Breast epithelium (tissue), 4 donors: ENCODE measurements at regions not wholly inside any gene's neighbourhood (a gene's known extent, or its start where the extent isn't known, plus 50 kb on each side); places are given as distances from the start of the nearest gene placed in this dataset.
"Not testable (repeated sequence)": the region's sequence is repeated elsewhere in the genome, so short reads cannot be mapped to it uniquely, and the experiment has no call there.

ENCODE experiments used
- DNase-seq, 2 donors: peaks; one replicate each; pipeline ENCODE4 v3.0.0-alpha.2; 2019; ENCODE audit warnings: low spot score in 2 of 2
- H3K27ac ChIP-seq, 2 donors: fragments of 200-600 bp; sonication (generic) in 1 of 2; one replicate each; pipeline ENCODE4 v1.5.1; 2016 to 2019; ENCODE audit warnings: mild to moderate bottlenecking in 1 of 2
- H3K27me3 ChIP-seq, 2 donors: fragments of 200-600 bp; sonication (generic) in 1 of 2; one replicate each; pipeline versions ENCODE4 v1.5.1 to v1.6.0; 2017 to 2019; ENCODE audit warnings: control low read depth in 1 of 2, mild to moderate bottlenecking in 1 of 2
- H3K36me3 ChIP-seq: fragments of 200-600 bp; one replicate; pipeline ENCODE4 v1.5.1; 2019
- H3K4me1 ChIP-seq, 2 donors: fragments of 200-600 bp; sonication (generic); one replicate each; pipeline ENCODE4 v1.5.1; 2016 to 2019; ENCODE audit warnings: control low read depth in 1 of 2
- H3K4me3 ChIP-seq, 3 donors: fragments of 200-600 bp; sonication (generic); 1 replicate in 2 of 3; 2 replicates in 1 of 3; pipeline ENCODE4 v1.5.1; 2016 to 2019; ENCODE audit warnings: mild to moderate bottlenecking in 3 of 3, moderate library complexity in 2 of 3
- H3K9me3 ChIP-seq, 2 donors: fragments of 200-600 bp; sonication (generic) in 1 of 2; one replicate each; pipeline ENCODE4 v1.5.1; 2016 to 2019; ENCODE audit warnings: control low read depth in 1 of 2
- POLR2A ChIP-seq: fragments of 450-650 bp; IDR thresholded peaks from one replicate; pipeline ENCODE4 v1.6.1; 2016; ENCODE audit warnings: antibody characterized with exemption, mild to moderate bottlenecking, moderate library complexity
- POLR2AphosphoS5 ChIP-seq, 3 donors: sonication (generic); formaldehyde crosslinking; IDR thresholded peaks; one replicate each; pipeline ENCODE4 v1.6.1; 2017; ENCODE audit warnings: antibody characterized with exemption in 3 of 3
- intact Hi-C: fragments of 100-400 bp; cut with DNase I; formaldehyde crosslinking; loops from one replicate; pipeline ENCODE4 v1.15.1; 2023; ENCODE audit warnings: low total_unique reads
- TF ChIP-seq, protein P1 (sequence below), 3 donors: fragments of 450-650 bp; IDR thresholded peaks; one replicate each; pipeline ENCODE4 v1.5.1; 2016 to 2017; ENCODE audit warnings: antibody characterized with exemption in 3 of 3, mild to moderate bottlenecking in 3 of 3, moderate library complexity in 3 of 3

GRCh38 chr6:131486608-131487007, 86.4 kb upstream of the ARG1 start:
- no peaks in the 10 kb centered on the region for H3K4me1 ChIP-seq
- no peak overlapping the region for H3K4me3 ChIP-seq
- no peaks in the 10 kb centered on the region for H3K27me3 ChIP-seq
- TF ChIP-seq, protein P1, sequence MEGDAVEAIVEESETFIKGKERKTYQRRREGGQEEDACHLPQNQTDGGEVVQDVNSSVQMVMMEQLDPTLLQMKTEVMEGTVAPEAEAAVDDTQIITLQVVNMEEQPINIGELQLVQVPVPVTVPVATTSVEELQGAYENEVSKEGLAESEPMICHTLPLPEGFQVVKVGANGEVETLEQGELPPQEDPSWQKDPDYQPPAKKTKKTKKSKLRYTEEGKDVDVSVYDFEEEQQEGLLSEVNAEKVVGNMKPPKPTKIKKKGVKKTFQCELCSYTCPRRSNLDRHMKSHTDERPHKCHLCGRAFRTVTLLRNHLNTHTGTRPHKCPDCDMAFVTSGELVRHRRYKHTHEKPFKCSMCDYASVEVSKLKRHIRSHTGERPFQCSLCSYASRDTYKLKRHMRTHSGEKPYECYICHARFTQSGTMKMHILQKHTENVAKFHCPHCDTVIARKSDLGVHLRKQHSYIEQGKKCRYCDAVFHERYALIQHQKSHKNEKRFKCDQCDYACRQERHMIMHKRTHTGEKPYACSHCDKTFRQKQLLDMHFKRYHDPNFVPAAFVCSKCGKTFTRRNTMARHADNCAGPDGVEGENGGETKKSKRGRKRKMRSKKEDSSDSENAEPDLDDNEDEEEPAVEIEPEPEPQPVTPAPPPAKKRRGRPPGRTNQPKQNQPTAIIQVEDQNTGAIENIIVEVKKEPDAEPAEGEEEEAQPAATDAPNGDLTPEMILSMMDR (IDR thresholded peaks at IDR 0.05): no peak
- TF ChIP-seq POLR2A (no peak), POLR2AphosphoS5 (IDR thresholded peaks at IDR 0.05) (no peak)
- no peaks in the 10 kb centered on the region for H3K36me3 ChIP-seq
- no peaks in the 10 kb centered on the region for H3K9me3 ChIP-seq
- no peak for DNase-seq
- no peak overlapping the region for H3K27ac ChIP-seq
- intact Hi-C loops: no loop called here

DNA sequence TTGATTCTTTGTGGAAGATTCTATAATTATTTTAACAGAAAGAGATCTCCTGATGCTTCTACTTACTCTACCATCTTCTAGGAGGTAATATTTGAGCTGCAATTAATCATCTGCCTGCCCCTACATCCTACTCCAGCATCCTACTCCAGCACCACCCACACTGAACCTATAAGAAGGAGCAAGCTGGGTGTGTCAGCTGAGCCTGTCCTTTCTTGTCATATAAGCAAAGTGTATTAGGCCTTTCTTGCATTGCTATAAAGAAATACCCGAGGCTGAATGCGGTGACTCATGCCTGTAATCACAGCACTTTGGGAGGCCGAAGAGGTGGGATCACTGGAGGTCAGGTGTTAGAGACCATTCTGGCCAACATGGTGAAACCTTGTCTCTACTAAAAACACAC, 84.2 kb upstream of the ARG1 start:
- Histone ChIP-seq H3K27ac (no peak overlapping the region), H3K27me3 (no peaks in the 10 kb centered on the region), H3K36me3 (no peaks in the 10 kb centered on the region), H3K4me1 (no peaks in the 10 kb centered on the region), H3K4me3 (no peak overlapping the region), H3K9me3 (no peaks in the 10 kb centered on the region)
- TF ChIP-seq, protein P1 (IDR thresholded peaks at IDR 0.05): no peak
- TF ChIP-seq POLR2A: no peak
- no peak for TF ChIP-seq POLR2AphosphoS5 (IDR thresholded peaks at IDR 0.05)
- no peak for DNase-seq
- intact Hi-C loops: no loop called here

DNA sequence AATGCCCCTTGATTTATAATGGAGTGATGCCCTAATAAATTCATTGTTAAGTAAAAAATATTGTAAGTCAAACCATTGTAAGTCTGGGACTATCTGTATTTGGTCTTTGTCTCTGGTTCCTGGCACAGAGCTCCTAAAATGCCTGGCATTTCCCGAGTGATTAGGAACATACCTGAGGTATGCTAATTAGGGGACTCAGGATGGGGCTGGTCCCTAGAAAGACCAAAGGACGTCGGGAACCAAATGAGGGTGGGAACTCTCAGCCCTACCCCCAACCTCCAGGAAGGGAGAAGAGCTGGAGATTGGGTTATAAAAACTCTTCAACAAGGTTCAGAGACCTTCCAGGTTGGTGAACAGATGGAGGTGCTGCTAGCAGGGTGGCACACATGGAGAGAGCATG, 82.6 kb upstream of the ARG1 start:
- no peak overlapping the region for H3K27ac ChIP-seq
- H3K27me3 ChIP-seq: no peaks in the 10 kb centered on the region
- H3K4me1 ChIP-seq: no peaks in the 10 kb centered on the region
- no peaks in the 10 kb centered on the region for H3K36me3 ChIP-seq
- H3K4me3 ChIP-seq: no peak overlapping the region
- no peaks in the 10 kb centered on the region for H3K9me3 ChIP-seq
- TF ChIP-seq POLR2AphosphoS5 (IDR thresholded peaks at IDR 0.05) (no peak), POLR2A (no peak)
- TF ChIP-seq, protein P1 (IDR thresholded peaks at IDR 0.05): no peak
- intact Hi-C loops: no loop called here
- DNase-seq: no peak

DNA sequence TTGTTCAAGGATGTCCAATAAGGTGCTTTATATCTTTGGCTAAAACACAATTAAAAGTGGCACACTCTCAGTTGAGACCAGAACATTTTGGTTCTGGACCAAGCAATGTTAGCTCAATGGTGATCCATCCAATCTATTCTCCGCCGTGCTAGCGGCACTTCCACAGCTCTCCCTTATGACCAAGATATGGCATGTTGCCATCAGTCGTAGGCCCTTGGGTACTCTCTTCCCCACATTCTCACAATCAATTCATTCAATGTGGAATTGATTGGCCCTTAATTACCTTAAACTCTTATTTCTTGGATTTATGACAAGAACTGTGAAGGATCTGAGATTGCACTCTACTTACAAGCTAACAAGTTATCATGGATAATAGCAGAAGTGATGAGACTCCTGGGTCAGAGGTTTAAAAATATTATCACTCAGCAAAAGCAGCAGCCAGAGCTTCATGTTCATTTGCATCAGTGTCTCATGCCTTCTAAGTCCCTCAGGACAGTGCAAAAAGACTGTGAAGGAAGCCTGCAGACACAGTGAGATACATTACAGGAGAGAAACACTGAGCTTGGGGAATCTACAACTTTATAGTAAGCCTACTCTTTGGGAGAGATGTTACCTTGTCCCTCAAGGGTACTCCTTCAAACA, 80.0 kb upstream of the ARG1 start:
- intact Hi-C loops: no loop called here
- DNase-seq: no peak
- H3K4me1 ChIP-seq: no peaks in the 10 kb centered on the region
- H3K36me3 ChIP-seq: no peaks in the 10 kb centered on the region
- no peaks in the 10 kb centered on the region for H3K27me3 ChIP-seq
- H3K9me3 ChIP-seq: no peaks in the 10 kb centered on the region
- H3K4me3 ChIP-seq: no peak overlapping the region
- no peak for TF ChIP-seq POLR2A
- no peak for TF ChIP-seq POLR2AphosphoS5 (IDR thresholded peaks at IDR 0.05)
- TF ChIP-seq, protein P1 (IDR thresholded peaks at IDR 0.05): no peak
- H3K27ac ChIP-seq: no peak overlapping the region

DNA sequence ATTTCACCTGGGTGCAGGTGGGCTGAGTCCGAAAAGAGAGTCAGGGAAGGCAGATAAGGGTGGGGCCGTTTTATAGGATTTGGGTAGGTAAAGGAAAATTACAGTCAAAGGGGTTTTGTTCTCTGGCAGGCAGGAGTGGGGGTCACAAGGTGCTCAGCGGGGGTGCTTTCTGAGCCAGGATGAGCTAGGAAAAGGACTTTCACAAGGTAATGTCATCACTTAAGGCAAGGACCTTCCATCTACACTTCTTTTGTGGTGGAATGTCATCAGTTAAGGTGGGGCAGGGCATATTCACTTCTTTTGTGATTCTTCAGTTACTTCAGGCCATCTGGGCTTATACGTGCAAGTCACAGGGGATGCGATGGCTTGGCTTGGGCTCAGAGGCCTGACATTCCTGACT, 68.6 kb upstream of the ARG1 start:
- H3K27ac ChIP-seq, intact Hi-C loops: not testable (repeated sequence)

DNA sequence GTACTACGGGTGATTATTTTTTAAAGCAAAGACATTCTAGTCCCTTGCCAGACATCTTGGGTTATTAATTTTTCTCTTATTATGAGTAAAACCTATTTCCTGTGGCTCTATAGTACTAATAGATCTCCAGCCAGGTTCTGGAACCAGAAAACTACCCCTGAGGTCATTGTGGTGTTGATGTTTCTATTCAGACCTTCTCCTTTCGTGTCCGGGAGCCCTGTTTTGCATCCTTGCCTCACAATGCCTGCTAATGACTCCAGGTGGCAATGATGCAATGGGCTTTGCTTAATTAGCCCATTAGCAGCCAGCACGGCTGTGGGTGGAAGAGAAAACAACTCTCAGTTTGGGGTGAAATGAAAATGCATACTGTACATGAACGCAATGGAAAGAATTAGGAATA, 62.9 kb upstream of the ARG1 start:
- H3K36me3 ChIP-seq: no peaks in the 10 kb centered on the region
- intact Hi-C loops: no loop called here
- no peak for TF ChIP-seq POLR2AphosphoS5 (IDR thresholded peaks at IDR 0.05)
- TF ChIP-seq, protein P1 (IDR thresholded peaks at IDR 0.05): no peak
- no peak for TF ChIP-seq POLR2A
- H3K27ac ChIP-seq: no peak overlapping the region
- H3K9me3 ChIP-seq: peaks cover 0 to 13% of the 10 kb centered on the region in 2 donors
- no peaks in the 10 kb centered on the region for H3K27me3 ChIP-seq
- no peak overlapping the region for H3K4me3 ChIP-seq
- H3K4me1 ChIP-seq: no peaks in the 10 kb centered on the region
- DNase-seq: no peak

More for the DNA sequence above, 68.6 kb upstream of the ARG1 start:
- H3K9me3 ChIP-seq, H3K4me1 ChIP-seq, DNase-seq, H3K36me3 ChIP-seq, H3K27me3 ChIP-seq, H3K4me3 ChIP-seq: not testable (repeated sequence)
